ENCODE measurements at regions not wholly inside any gene's neighbourhood (a gene's known extent, or its start where the extent isn't known, plus 50 kb on each side); places are given as distances from the start of the nearest gene placed in this dataset.
"Not testable (repeated sequence)": the region's sequence is repeated elsewhere in the genome, so short reads cannot be mapped to it uniquely, and the experiment has no call there.

GRCh38 chr6:92274588-92274987 is 1144.8 kb downstream of the EPHA7 start:
- DNase-seq (ENCODE audit: low read depth): no peak

- DNase-seq (ENCODE audit: low read depth): no peak
These were observed 1145.7 kb downstream of the EPHA7 start for GRCh38 chr6:92273694-92274093.

DNA sequence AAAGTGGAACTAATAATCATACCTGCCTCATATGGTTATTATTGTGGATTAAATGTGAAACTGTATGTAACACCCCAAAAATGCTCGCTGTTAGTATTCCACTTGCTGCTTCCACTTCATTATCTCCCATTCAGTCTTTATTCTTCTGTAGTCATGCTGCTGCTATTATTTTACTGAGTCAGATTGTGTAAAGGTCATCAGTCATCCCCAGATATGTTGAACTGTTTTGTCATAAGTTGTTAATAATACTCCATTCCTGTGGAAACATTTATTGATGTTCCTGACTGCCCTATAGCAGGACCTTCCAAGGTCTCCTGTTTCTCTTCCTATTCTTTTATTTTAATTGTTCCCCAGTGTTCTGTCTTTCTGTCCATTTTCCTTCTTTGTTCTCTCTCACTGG is 1148.3 kb downstream of the EPHA7 start:
- no peak for DNase-seq (ENCODE audit: low read depth)

DNA sequence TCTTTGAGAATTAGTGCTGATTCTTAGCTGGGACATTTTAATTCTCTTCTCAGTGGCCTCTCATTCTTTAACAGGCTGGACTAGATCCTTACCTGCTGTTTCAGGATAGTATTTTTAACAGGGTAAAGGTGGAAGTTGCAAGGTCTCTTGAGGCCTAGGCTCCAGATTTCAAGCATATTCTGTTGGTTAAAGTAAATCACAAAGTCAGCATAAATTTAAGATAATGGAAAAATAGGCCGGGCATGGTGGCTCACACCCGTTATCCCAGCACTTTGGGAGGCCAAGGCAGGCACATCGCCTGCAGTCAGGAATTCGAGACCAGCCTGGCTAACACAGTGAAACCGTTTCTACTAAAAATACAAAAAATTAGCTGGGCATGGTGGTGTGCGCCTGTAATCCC is 1149.0 kb downstream of the EPHA7 start:
- DNase-seq (ENCODE audit: low read depth): no peak

GRCh38 chr6:92267335-92267734 is 1152.0 kb downstream of the EPHA7 start:
- no peak for DNase-seq (ENCODE audit: low read depth)

GRCh38 chr6:92263864-92264263 is 1155.5 kb downstream of the EPHA7 start:
- no peak for DNase-seq (ENCODE audit: low read depth)

GRCh38 chr6:92259171-92259570 is 1160.2 kb downstream of the EPHA7 start:
- DNase-seq (ENCODE audit: low read depth): no peak

GRCh38 chr6:92243315-92243714 is 1176.0 kb downstream of the EPHA7 start:
- no peak for DNase-seq (ENCODE audit: low read depth)

GRCh38 chr6:92231171-92231701 is 1188.1 kb downstream of the EPHA7 start:
- no peak for DNase-seq (ENCODE audit: low read depth)

DNA sequence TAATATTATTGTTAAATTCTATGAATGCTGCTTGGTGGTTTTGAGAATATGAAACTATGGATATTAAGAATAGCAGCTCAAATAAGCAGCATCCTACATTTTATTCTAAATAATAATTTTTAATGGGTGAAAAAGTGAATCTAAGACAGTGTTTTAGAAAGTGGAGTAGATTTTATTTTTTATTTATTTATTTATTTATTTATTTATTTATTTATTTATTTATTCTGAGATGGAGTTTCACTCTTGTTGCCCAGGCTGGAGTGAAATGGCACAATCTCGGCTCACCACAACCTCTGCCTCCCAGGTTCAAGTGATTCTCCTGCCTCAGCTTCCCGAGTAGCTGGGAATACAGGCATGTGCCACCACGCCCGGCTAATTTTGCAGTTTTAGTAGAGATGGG is 1199.4 kb downstream of the EPHA7 start:
- DNase-seq (ENCODE audit: low read depth): not testable (repeated sequence)

DNA sequence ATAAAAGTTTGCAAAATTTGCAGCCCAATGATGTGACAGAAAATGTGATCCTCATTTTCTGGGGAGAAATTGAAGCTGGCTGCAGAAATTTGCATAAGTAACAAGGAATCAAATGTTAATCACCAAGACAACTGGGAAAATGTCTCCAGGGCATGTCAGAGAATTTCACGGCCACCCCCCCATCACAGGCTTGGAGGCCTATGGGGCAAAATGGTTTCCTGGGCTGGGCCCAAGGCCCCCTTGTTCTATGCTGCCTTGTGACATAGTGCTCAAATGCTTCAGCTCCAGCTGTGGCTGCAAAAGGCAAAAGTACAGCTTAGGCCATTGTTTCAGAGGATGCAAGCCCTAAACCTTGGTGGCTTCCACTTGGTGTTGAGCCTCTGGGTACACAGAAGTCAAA is 1202.6 kb downstream of the EPHA7 start:
- DNase-seq (ENCODE audit: low read depth): no peak

GRCh38 chr6:92201618-92202017 is 1217.7 kb downstream of the EPHA7 start:
- DNase-seq (ENCODE audit: low read depth): no peak

DNA sequence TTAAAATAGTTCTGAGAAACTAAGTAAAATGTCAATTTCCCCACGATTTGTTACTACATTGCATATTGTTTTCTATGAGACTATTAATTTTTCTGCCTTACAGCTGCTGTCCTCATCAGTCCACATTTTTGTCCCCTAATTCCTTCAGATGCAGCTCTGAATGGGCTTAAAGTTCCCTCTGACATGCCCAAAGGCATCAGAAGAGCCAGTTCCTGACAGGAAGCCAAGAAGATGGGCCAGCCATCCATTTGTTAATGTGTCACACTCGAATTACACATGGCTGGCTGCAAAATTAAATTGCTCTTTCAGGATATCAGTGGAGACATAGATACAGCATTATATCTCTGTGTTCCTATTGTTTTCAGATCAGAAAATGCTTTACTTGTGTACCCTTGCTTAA is 1223.0 kb downstream of the EPHA7 start:
- no peak for DNase-seq (ENCODE audit: low read depth)

GRCh38 chr6:92195796-92196195 is 1223.6 kb downstream of the EPHA7 start:
- no peak for DNase-seq (ENCODE audit: low read depth)

GRCh38 chr6:92188016-92188415 is 1231.3 kb downstream of the EPHA7 start:
- DNase-seq (ENCODE audit: low read depth): no peak

GRCh38 chr6:92184933-92185332 is 1234.4 kb downstream of the EPHA7 start:
- DNase-seq (ENCODE audit: low read depth): no peak

GRCh38 chr6:92181347-92181746 is 1238.0 kb downstream of the EPHA7 start:
- no peak for DNase-seq (ENCODE audit: low read depth)

DNA sequence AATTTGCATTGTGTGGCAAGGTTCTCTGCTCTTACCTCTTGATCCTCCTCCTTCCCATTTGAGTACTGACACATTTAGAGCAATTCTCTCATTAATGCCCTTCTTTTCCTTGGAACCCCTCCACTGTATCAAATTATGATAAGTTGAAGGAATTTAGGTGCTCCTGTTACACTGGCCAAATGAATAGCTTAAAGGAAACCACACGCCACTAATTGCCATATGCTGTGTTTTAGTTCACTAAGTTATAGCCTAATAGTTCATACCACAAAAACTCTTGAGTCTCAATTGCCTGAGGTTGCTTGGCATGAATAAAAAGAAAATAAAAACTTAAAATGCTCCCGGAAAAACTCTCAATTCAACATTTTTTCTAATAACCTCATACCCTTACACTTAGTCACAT is 1239.3 kb downstream of the EPHA7 start:
- DNase-seq (ENCODE audit: low read depth): no peak

DNA sequence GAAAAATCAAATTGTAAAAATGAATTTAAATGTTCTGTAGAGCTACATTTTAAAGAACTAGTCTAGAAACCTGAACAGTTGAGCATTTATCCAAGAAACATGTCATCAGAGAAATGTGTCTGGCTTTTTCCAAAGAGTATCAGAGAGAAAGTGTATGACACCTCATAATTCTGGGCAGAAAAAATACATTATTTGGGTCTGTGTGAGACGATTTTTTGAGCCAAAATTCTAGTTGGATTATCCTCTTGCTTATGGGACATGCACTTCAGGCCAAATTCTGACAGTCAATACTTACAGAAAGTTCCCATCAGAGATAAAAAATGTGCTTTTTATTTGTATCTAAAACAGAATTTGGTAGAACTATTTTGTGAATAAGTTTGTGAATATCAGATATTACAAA is 1242.7 kb downstream of the EPHA7 start:
- DNase-seq (ENCODE audit: low read depth): no peak

DNA sequence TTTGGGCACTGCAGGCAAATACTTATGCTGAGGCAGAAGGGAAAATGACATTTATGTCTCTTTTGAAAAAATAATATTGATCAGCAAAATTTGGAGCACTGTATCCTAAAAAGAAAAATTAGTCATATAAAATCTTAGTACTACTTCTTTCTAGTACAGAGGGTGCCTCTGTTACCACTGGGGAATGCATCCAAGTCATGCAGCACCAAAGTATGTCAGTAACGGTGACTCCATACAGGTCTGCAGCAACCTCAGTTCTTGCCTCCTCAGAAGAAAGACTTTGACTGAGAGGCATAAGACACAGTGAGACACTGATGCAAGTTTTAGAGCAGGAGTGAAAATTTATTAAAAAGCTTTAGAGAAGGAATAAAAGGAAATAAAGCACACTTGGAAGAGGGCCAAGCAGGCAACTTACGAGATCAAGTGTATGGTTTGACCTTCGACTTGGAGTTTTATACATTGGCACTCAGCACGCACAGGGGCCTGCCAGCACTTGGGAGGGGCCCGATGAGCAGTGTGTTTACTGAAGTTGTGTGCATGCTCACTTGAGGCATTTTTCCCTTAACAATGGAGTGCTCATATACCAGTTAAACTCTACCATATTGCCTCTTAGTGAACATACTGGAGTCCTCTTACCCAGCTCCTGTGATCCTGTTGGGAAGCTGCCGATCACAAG is 1244.8 kb downstream of the EPHA7 start:
- no peak for DNase-seq (ENCODE audit: low read depth)

DNA sequence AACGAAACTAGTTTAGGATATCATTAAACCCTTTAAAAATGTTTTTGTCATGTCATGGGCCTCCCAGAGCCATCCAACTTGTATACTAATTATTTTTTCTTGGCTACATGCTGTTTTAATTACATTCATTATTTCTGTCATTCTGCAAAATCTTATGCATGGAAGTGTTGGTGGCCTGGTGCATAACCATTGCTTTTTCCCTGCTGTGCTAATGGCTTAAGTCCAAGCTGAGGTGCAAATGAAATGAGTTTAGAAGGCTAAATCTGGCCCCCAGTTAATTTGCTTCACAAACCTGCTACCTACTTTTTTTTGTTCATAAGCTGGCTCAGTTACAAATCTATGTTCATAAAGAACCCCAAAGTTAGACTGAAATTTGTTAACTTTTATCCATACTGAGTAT is 1249.9 kb downstream of the EPHA7 start:
- no peak for DNase-seq (ENCODE audit: low read depth)

- DNase-seq (ENCODE audit: low read depth): no peak
These were observed 1252.7 kb downstream of the EPHA7 start for GRCh38 chr6:92166666-92167065.

DNA sequence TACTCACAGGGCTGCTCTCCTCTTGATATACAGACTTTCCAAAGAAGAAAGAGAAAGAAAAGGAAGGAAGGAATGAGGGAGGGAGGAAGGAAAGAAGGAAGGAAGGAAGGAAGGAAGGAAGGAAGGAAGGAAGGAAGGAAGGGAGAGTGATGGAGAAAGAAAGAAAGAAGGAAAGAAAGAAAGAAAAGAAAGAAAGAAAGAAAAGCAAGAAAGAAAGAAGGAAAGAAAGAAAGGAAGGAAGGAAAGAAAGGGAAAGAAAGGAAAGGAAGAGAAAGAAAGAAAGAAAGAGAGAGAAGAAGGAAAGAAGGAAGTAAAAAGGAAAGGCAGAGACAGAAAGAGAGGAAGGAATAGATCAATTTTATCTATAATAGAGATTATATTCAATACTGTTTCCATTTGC is 1257.4 kb downstream of the EPHA7 start:
- DNase-seq (ENCODE audit: low read depth): no peak

DNA sequence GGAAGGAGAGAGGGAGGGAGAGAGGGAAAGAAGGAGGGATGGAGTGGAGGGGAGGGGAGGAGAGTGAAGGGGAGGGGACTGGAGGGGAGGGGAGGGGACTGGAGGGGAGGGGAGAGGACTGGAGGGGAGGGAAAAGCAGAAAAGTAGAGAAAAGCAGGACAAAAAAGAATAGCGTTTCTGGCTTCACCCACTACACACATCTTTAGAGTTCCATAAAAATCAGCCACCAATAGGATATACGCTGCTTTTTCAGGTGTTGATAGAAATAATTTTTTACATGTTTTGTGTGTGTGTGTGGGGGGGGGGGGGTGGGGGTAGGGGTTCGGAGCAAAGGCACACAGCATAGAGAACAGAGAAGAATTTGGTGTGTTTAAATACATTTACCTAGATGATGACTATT is 1259.1 kb downstream of the EPHA7 start:
- no peak for DNase-seq (ENCODE audit: low read depth)
